Mesenchymal stem cell (in vitro differentiated cells and primary cell): ENCODE measurements at regions not wholly inside any gene's neighbourhood (a gene's known extent, or its start where the extent isn't known, plus 50 kb on each side); places are given as distances from the start of the nearest gene placed in this dataset.

Source experiments
- DNase-seq: peaks from one replicate; pipeline ENCODE4 v3.0.0-alpha.2; 2013
- H2AFZ ChIP-seq: one replicate; pipeline ENCODE4 v1.6.1; 2013; ENCODE audit warnings: low read depth, mild to moderate bottlenecking, control low read depth, inconsistent platforms, low read length, moderate library complexity
- H2AK5ac ChIP-seq: 2 replicates; pipeline ENCODE4 v1.6.1; 2013; ENCODE audit warnings: low read length, moderate library complexity, mild to moderate bottlenecking, inconsistent platforms; ENCODE audit not compliant: severe bottlenecking
- H2BK120ac ChIP-seq: one replicate; pipeline ENCODE4 v1.6.1; 2013; ENCODE audit warnings: low read depth, mild to moderate bottlenecking, inconsistent platforms, low read length, moderate library complexity
- H2BK12ac ChIP-seq, 2 experiments: one replicate each; pipeline ENCODE4 v1.6.1; 2013; ENCODE audit warnings: inconsistent platforms in 2 of 2, low read length in 2 of 2, mild to moderate bottlenecking in 2 of 2, moderate library complexity in 2 of 2, control low read depth in 1 of 2
- H2BK15ac ChIP-seq: one replicate; pipeline ENCODE4 v1.6.1; 2013; ENCODE audit warnings: mild to moderate bottlenecking, low read depth, inconsistent platforms; ENCODE audit not compliant: poor library complexity, severe bottlenecking
- H2BK5ac ChIP-seq: 2 replicates; pipeline ENCODE4 v1.6.1; 2013; ENCODE audit warnings: low read depth, mild to moderate bottlenecking, low read length, control low read depth, inconsistent platforms; ENCODE audit not compliant: poor library complexity, severe bottlenecking
- H3K14ac ChIP-seq, 2 experiments: one replicate each; pipeline ENCODE4 v1.6.1; 2013; ENCODE audit warnings: inconsistent platforms in 2 of 2, low read length in 2 of 2, control low read depth in 1 of 2, mild to moderate bottlenecking in 1 of 2, moderate library complexity in 1 of 2
- H3K18ac ChIP-seq, 2 experiments: one replicate each; pipeline ENCODE4 v1.6.1; 2013; ENCODE audit warnings: inconsistent platforms in 2 of 2, low read length in 2 of 2, control low read depth in 1 of 2, low read depth in 1 of 2, mild to moderate bottlenecking in 1 of 2
- H3K23ac ChIP-seq, 2 experiments: one replicate each; pipeline ENCODE4 v1.6.1; 2013; ENCODE audit warnings: inconsistent platforms in 2 of 2, low read length in 2 of 2, mild to moderate bottlenecking in 2 of 2, moderate library complexity in 2 of 2, control low read depth in 1 of 2
- H3K27ac ChIP-seq: 2 replicates; pipeline ENCODE4 v1.5.1; 2013; ENCODE audit warnings: mild to moderate bottlenecking, moderate library complexity, low read length, control low read depth, inconsistent platforms; ENCODE audit not compliant: poor library complexity, severe bottlenecking
- H3K27me3 ChIP-seq, 2 experiments: 2 replicates each; pipeline versions ENCODE4 v1.6.1 to v1.7.0; 2013; ENCODE audit warnings: low read length in 2 of 2, mild to moderate bottlenecking in 2 of 2, moderate library complexity in 2 of 2, control low read depth in 1 of 2, inconsistent platforms in 1 of 2; ENCODE audit not compliant: control insufficient read depth in 1 of 2, insufficient read depth in 1 of 2
- H3K36me3 ChIP-seq, 2 experiments: 2 replicates each; pipeline versions ENCODE4 v1.6.1 to v1.7.0; 2013; ENCODE audit warnings: low read length in 2 of 2, control low read depth in 1 of 2, inconsistent platforms in 1 of 2, low read depth in 1 of 2, mild to moderate bottlenecking in 1 of 2; ENCODE audit not compliant: insufficient read depth in 2 of 2, control insufficient read depth in 1 of 2
- H3K4ac ChIP-seq, 2 experiments: one replicate each; pipeline ENCODE4 v1.6.1; 2013; ENCODE audit warnings: inconsistent platforms in 2 of 2, low read length in 2 of 2, mild to moderate bottlenecking in 2 of 2, moderate library complexity in 2 of 2, control low read depth in 1 of 2, low read depth in 1 of 2
- H3K4me1 ChIP-seq: 2 replicates; pipeline ENCODE4 v1.6.1; 2013; ENCODE audit warnings: low read depth, low read length, control low read depth; ENCODE audit not compliant: control insufficient read depth, insufficient read depth
- H3K4me2 ChIP-seq: 2 replicates; pipeline ENCODE4 v1.6.1; 2013; ENCODE audit warnings: low read length, mild to moderate bottlenecking, inconsistent platforms; ENCODE audit not compliant: poor library complexity, severe bottlenecking
- H3K4me3 ChIP-seq, 2 experiments: 2 replicates each; pipeline versions ENCODE4 v1.5.1 to v1.7.0; 2013; ENCODE audit warnings: low read length in 2 of 2, mild to moderate bottlenecking in 2 of 2, control low read depth in 1 of 2, low read depth in 1 of 2; ENCODE audit not compliant: insufficient read depth in 1 of 2
- H3K79me1 ChIP-seq: replicated peaks from 2 replicates; pipeline ENCODE4 v1.6.1; 2013; ENCODE audit warnings: mild to moderate bottlenecking, control low read depth, low read length, inconsistent platforms; ENCODE audit not compliant: poor library complexity, severe bottlenecking
- H3K9ac ChIP-seq: 2 replicates; pipeline ENCODE4 v1.7.0; 2013; ENCODE audit warnings: mild to moderate bottlenecking, low read length, moderate library complexity
- H3K9me3 ChIP-seq: 2 replicates; pipeline ENCODE4 v1.7.0; 2013; ENCODE audit warnings: mild to moderate bottlenecking, low read length; ENCODE audit not compliant: control insufficient read depth
- H4K8ac ChIP-seq: one replicate; pipeline ENCODE4 v1.6.1; 2013; ENCODE audit warnings: inconsistent platforms, mild to moderate bottlenecking, low read length, moderate library complexity
- H4K91ac ChIP-seq: one replicate; pipeline ENCODE4 v1.6.1; 2013; ENCODE audit warnings: mild to moderate bottlenecking, low read length, inconsistent platforms
- WGBS: methylation state at CpG from one replicate; pipeline ENCODE4 v1.1.7; 2013; ENCODE audit warnings: mixed read lengths; 5-methylcytosine and 5-hydroxymethylcytosine counted together

- peaks cover 42 to 54% of the 10 kb centered on the region in 2 experiments for H3K27me3 ChIP-seq
- H2BK12ac ChIP-seq: no peak overlapping the region
- no peak overlapping the region for H2BK5ac ChIP-seq
- H2BK15ac ChIP-seq: no peak overlapping the region
- no peak overlapping the region for H2AFZ ChIP-seq
- no peak for DNase-seq
- H3K4me1 ChIP-seq: peaks cover 3% of the 10 kb centered on the region
- no peak overlapping the region for H3K4me3 ChIP-seq
- H3K79me1 ChIP-seq: no peaks in the 10 kb centered on the region
- no peak overlapping the region for H4K91ac ChIP-seq
- no peak overlapping the region for H3K4me2 ChIP-seq
- no peak overlapping the region for H3K4ac ChIP-seq
- H2BK120ac ChIP-seq: no peak overlapping the region
- no peak overlapping the region for H2AK5ac ChIP-seq
- H3K9me3 ChIP-seq: no peaks in the 10 kb centered on the region
- no peaks in the 10 kb centered on the region for H3K36me3 ChIP-seq
- no peak overlapping the region for H3K18ac ChIP-seq
- H3K14ac ChIP-seq: no peak overlapping the region
- no peak overlapping the region for H3K23ac ChIP-seq
- WGBS: 54% methylated on average over 9 of the region's 9 CpGs
- H4K8ac ChIP-seq: no peak overlapping the region
- H3K9ac ChIP-seq: no peak overlapping the region
- no peak overlapping the region for H3K27ac ChIP-seq
Measured at GRCh38 chr11:44445500-44446365, 119.7 kb upstream of the CD82 start.

- WGBS: 56% methylated on average over 7 of the region's 7 CpGs
- no peak overlapping the region for H4K8ac ChIP-seq
- H3K4ac ChIP-seq: no peak overlapping the region
Measured at GRCh38 chr11:44446366-44446762, 119.1 kb upstream of the CD82 start.

GRCh38 chr11:44446996-44447771 lies 118.3 kb upstream of the CD82 start:
- Histone ChIP-seq H2BK12ac (no peak overlapping the region), H4K8ac (no peak overlapping the region), H3K79me1 (no peaks in the 10 kb centered on the region), H2BK120ac (no peak overlapping the region), H3K36me3 (no peaks in the 10 kb centered on the region), H3K4ac (no peak overlapping the region), H2BK15ac (no peak overlapping the region), H3K18ac (no peak overlapping the region), H2AFZ (no peak overlapping the region), H3K27me3 (peaks cover 44 to 63% of the 10 kb centered on the region in 2 experiments), H3K4me2 (no peak overlapping the region), H2AK5ac (no peak overlapping the region), H3K9me3 (no peaks in the 10 kb centered on the region), H3K9ac (no peak overlapping the region), H3K27ac (no peak overlapping the region), H3K14ac (no peak overlapping the region), H3K4me3 (no peak overlapping the region), H3K23ac (no peak overlapping the region), H4K91ac (no peak overlapping the region), H2BK5ac (no peak overlapping the region), H3K4me1 (peaks cover 3% of the 10 kb centered on the region)
- 74% methylated on average over 9 of the region's 9 CpGs for WGBS
- DNase-seq: no peak

More at GRCh38 chr11:44446366-44446762, 119.1 kb upstream of the CD82 start:
- Histone ChIP-seq H4K91ac (no peak overlapping the region), H3K23ac (no peak overlapping the region), H3K9ac (no peak overlapping the region), H3K4me3 (no peak overlapping the region), H3K4me2 (no peak overlapping the region), H2AFZ (no peak overlapping the region), H2BK5ac (no peak overlapping the region), H3K18ac (no peak overlapping the region), H2BK120ac (no peak overlapping the region), H2BK12ac (no peak overlapping the region), H3K27me3 (peaks cover 44 to 57% of the 10 kb centered on the region in 2 experiments), H2AK5ac (no peak overlapping the region), H3K36me3 (no peaks in the 10 kb centered on the region), H3K79me1 (no peaks in the 10 kb centered on the region), H3K14ac (no peak overlapping the region), H2BK15ac (no peak overlapping the region), H3K27ac (no peak overlapping the region), H3K9me3 (no peaks in the 10 kb centered on the region), H3K4me1 (peaks cover 3% of the 10 kb centered on the region)
- no peak for DNase-seq

- no peak overlapping the region for H2BK120ac ChIP-seq
- no peak overlapping the region for H2BK5ac ChIP-seq
- H2BK12ac ChIP-seq: no peak overlapping the region
- peaks cover 3% of the 10 kb centered on the region for H3K4me1 ChIP-seq
- H2AK5ac ChIP-seq: no peak overlapping the region
- no peak overlapping the region for H2AFZ ChIP-seq
- H3K4me3 ChIP-seq: no peak overlapping the region
- no peak overlapping the region for H2BK15ac ChIP-seq
- no peaks in the 10 kb centered on the region for H3K79me1 ChIP-seq
- no peak overlapping the region for H3K4ac ChIP-seq
- no peaks in the 10 kb centered on the region for H3K36me3 ChIP-seq
- H3K4me2 ChIP-seq: no peak overlapping the region
- no peaks in the 10 kb centered on the region for H3K9me3 ChIP-seq
- WGBS: 84% methylated on average over 9 of the region's 10 CpGs
- no peak overlapping the region for H3K27ac ChIP-seq
- H3K18ac ChIP-seq: no peak overlapping the region
- no peak overlapping the region for H3K9ac ChIP-seq
- H4K91ac ChIP-seq: no peak overlapping the region
- peaks cover 34 to 57% of the 10 kb centered on the region in 2 experiments for H3K27me3 ChIP-seq
- no peak overlapping the region for H3K23ac ChIP-seq
- no peak overlapping the region for H4K8ac ChIP-seq
- no peak overlapping the region for H3K14ac ChIP-seq
- no peak for DNase-seq
Measured at GRCh38 chr11:44450295-44450932, 115.0 kb upstream of the CD82 start.
